ENCODE measurements at regions not wholly inside any gene's neighbourhood (a gene's known extent, or its start where the extent isn't known, plus 50 kb on each side); places are given as distances from the start of the nearest gene placed in this dataset.
"Not testable (repeated sequence)": the region's sequence is repeated elsewhere in the genome, so short reads cannot be mapped to it uniquely, and the experiment has no call there.

- H3K4me3 ChIP-seq (ENCODE audit: low read length), result no peak overlapping the region
- peak; percentile 76 for TF ChIP-seq CTCF (IDR thresholded peaks at IDR 0.05; ENCODE audit: insufficient read depth, low read depth, low read length, missing control alignments)
- DNase-seq (ENCODE audit: low read depth), result peak; percentile 62
Measured at GRCh38 chr4:133320576-133321170, 171.6 kb downstream of the PCDH10 start.

GRCh38 chr4:133316909-133317308, 167.8 kb downstream of the PCDH10 start:
- TF ChIP-seq CTCF (IDR thresholded peaks at IDR 0.05; ENCODE audit: insufficient read depth, low read depth, low read length, missing control alignments), result no peak
- DNase-seq (ENCODE audit: low read depth), result peak; percentile 37
- no peak overlapping the region for H3K4me3 ChIP-seq (ENCODE audit: low read length)

GRCh38 chr4:133314991-133315390, 165.9 kb downstream of the PCDH10 start:
- H3K4me3 ChIP-seq (ENCODE audit: low read length), result no peak overlapping the region
- TF ChIP-seq CTCF (IDR thresholded peaks at IDR 0.05; ENCODE audit: insufficient read depth, low read depth, low read length, missing control alignments), result no peak
- no peak for DNase-seq (ENCODE audit: low read depth)

- no peak overlapping the region for H3K4me3 ChIP-seq (ENCODE audit: low read length)
- no peak for TF ChIP-seq CTCF (IDR thresholded peaks at IDR 0.05; ENCODE audit: insufficient read depth, low read depth, low read length, missing control alignments)
- no peak for DNase-seq (ENCODE audit: low read depth)
Measured at GRCh38 chr4:133287396-133287795, 138.3 kb downstream of the PCDH10 start.

GRCh38 chr4:133278591-133278990, 129.5 kb downstream of the PCDH10 start:
- TF ChIP-seq CTCF (IDR thresholded peaks at IDR 0.05; ENCODE audit: insufficient read depth, low read depth, low read length, missing control alignments), result no peak
- DNase-seq (ENCODE audit: low read depth), result no peak
- H3K4me3 ChIP-seq (ENCODE audit: low read length), result no peak overlapping the region

- not testable (repeated sequence) for H3K4me3 ChIP-seq (ENCODE audit: low read length); DNase-seq (ENCODE audit: low read depth)
Measured at GRCh38 chr4:133277940-133278339, 128.8 kb downstream of the PCDH10 start.

- H3K4me3 ChIP-seq (ENCODE audit: low read length), result no peak overlapping the region
- no peak for TF ChIP-seq CTCF (IDR thresholded peaks at IDR 0.05; ENCODE audit: insufficient read depth, low read depth, low read length, missing control alignments)
- no peak for DNase-seq (ENCODE audit: low read depth)
Measured at GRCh38 chr4:133275246-133275645, 126.2 kb downstream of the PCDH10 start.

Measured in epithelial cell of esophagus (primary cell).